PC-9 (cell line): ENCODE measurements at regions not wholly inside any gene's neighbourhood (a gene's known extent, or its start where the extent isn't known, plus 50 kb on each side); places are given as distances from the start of the nearest gene placed in this dataset.

Source experiments
- BruUV-seq: library from RNA; stranded (reverse); fragments of 400-500 nt; replicated peaks from 2 replicates; lab custom pipeline; 2021; lab: Mats Ljungman, UMichigan
- CTCF ChIA-PET: fragments of 300-600 bp; sonication (Branson Sonifier 250); formaldehyde crosslinking; loops from one replicate; lab custom pipeline; 2022; ENCODE audit warnings: antibody characterized with exemption; lab: Charles Lee
- POLR2A ChIA-PET: fragments of 300-600 bp; sonication (Branson Sonifier 250); formaldehyde crosslinking; loops from one replicate; lab custom pipeline; 2022; ENCODE audit warnings: antibody characterized with exemption; ENCODE audit not compliant: unreplicated experiment; lab: Charles Lee
- DNase-seq, 2 experiments: peaks; one replicate each; pipeline versions ENCODE4 v3.0.0 to v3.0.0-alpha.2; 2015 to 2022; ENCODE audit warnings: mixed read lengths in 1 of 2
- H2AFZ ChIP-seq: fragments of 200-600 bp; sonication (generic); 2 replicates; pipeline ENCODE4 v1.8.1; 2017; ENCODE audit warnings: antibody characterized with exemption
- H3F3A ChIP-seq: fragments of 200-600 bp; sonication (generic); 2 replicates; pipeline ENCODE4 v1.8.1; 2017; ENCODE audit warnings: antibody characterized with exemption, mild to moderate bottlenecking, low read depth; ENCODE audit not compliant: insufficient read depth
- H3K27ac ChIP-seq: fragments of 200-600 bp; sonication (generic); 2 replicates; pipeline ENCODE4 v1.6.1; 2016; ENCODE audit warnings: mixed run types
- H3K27me3 ChIP-seq: fragments of 200-600 bp; sonication (generic); 2 replicates; pipeline ENCODE4 v1.6.1; 2016; ENCODE audit warnings: low read depth, mixed run types; ENCODE audit not compliant: insufficient read depth
- H3K36me3 ChIP-seq: fragments of 200-600 bp; sonication (generic); 2 replicates; pipeline ENCODE4 v1.6.1; 2016; ENCODE audit warnings: low read depth, mixed run types
- H3K4me1 ChIP-seq: fragments of 200-600 bp; sonication (generic); replicated peaks from 2 replicates; pipeline ENCODE4 v1.6.1; 2016; ENCODE audit warnings: mixed run types; ENCODE audit not compliant: insufficient read depth
- H3K4me2 ChIP-seq: fragments of 200-600 bp; sonication (generic); 2 replicates; pipeline ENCODE4 v1.6.1; 2017; ENCODE audit warnings: mixed run types
- H3K4me3 ChIP-seq: fragments of 200-600 bp; sonication (generic); 2 replicates; pipeline ENCODE4 v1.6.1; 2016; ENCODE audit warnings: mixed run types
- H3K79me2 ChIP-seq: fragments of 200-600 bp; sonication (generic); 2 replicates; pipeline ENCODE4 v1.6.1; 2017; ENCODE audit warnings: low read depth, mixed run types
- H3K9me2 ChIP-seq: fragments of 200-600 bp; sonication (generic); 2 replicates; pipeline ENCODE4 v1.8.1; 2017; ENCODE audit warnings: mild to moderate bottlenecking; ENCODE audit not compliant: insufficient read depth
- H3K9me3 ChIP-seq: fragments of 200-600 bp; sonication (generic); 2 replicates; pipeline ENCODE4 v1.8.1; 2016; ENCODE audit warnings: low read depth; ENCODE audit not compliant: insufficient read depth
- H4K20me1 ChIP-seq: fragments of 200-600 bp; sonication (generic); 2 replicates; pipeline ENCODE4 v1.8.1; 2017; ENCODE audit not compliant: insufficient read depth
- CTCF ChIP-seq: fragments of 200-600 bp; sonication (generic); conservative IDR thresholded peaks from 2 replicates; pipeline ENCODE4 v1.6.1; 2017; ENCODE audit warnings: mixed run types, antibody characterized with exemption, mild to moderate bottlenecking, moderate library complexity
- EZH2 ChIP-seq: fragments of 200-600 bp; sonication (generic); IDR thresholded peaks from 2 replicates; pipeline ENCODE4 v1.8.0; 2017; ENCODE audit warnings: antibody characterized with exemption, low read depth
- intact Hi-C: fragments of 100-400 bp; cut with micrococcal nuclease; formaldehyde crosslinking; loops from one replicate; pipeline ENCODE4 v1.10.0; 2022; ENCODE audit not compliant: unreplicated experiment

GRCh38 chr1:87620807-87621206, 292.1 kb downstream of the LMO4 start:
- DNase-seq = no peak
- CTCF ChIA-PET = no interaction called here
- BruUV-seq = no TSS peak
- no peaks in the 10 kb centered on the region for H3K4me1 ChIP-seq
- no peaks in the 10 kb centered on the region for H3K9me2 ChIP-seq
- H3K36me3 ChIP-seq = no peaks in the 10 kb centered on the region
- H3K27me3 ChIP-seq = no peaks in the 10 kb centered on the region
- no peaks in the 10 kb centered on the region for H3K79me2 ChIP-seq
- H3K27ac ChIP-seq = no peak overlapping the region
- no peak overlapping the region for H3K4me3 ChIP-seq
- 0 out of 2 replicates have a peak, but pooled peaks cover 4% of the 10 kb centered on the region for H3K9me3 ChIP-seq
- intact Hi-C loops = no loop called here
- TF ChIP-seq CTCF (no peak), EZH2 (no peak)
- POLR2A ChIA-PET = no interaction called here
- no peaks in the 10 kb centered on the region for H4K20me1 ChIP-seq
- H3K4me2 ChIP-seq = no peak overlapping the region
- H2AFZ ChIP-seq = no peak overlapping the region
- no peaks in the 10 kb centered on the region for H3F3A ChIP-seq

- BruUV-seq = no TSS peak
Observed at GRCh38 chr1:87629673-87630072, 301.0 kb downstream of the LMO4 start.

GRCh38 chr1:87632232-87632631, 303.6 kb downstream of the LMO4 start:
- POLR2A ChIA-PET = no interaction called here
- no peak for DNase-seq
- Histone ChIP-seq H3K9me2 (no peaks in the 10 kb centered on the region), H3K9me3 (no peaks in the 10 kb centered on the region), H3K36me3 (no peaks in the 10 kb centered on the region), H2AFZ (no peak overlapping the region), H3F3A (0 out of 2 replicates have a peak, but pooled peaks cover 4% of the 10 kb centered on the region), H3K4me3 (no peak overlapping the region), H3K4me1 (no peaks in the 10 kb centered on the region), H3K4me2 (no peak overlapping the region), H3K79me2 (no peaks in the 10 kb centered on the region), H3K27me3 (no peaks in the 10 kb centered on the region), H4K20me1 (no peaks in the 10 kb centered on the region), H3K27ac (no peak overlapping the region)
- intact Hi-C loops = no loop called here
- BruUV-seq = no TSS peak
- TF ChIP-seq CTCF (no peak), EZH2 (no peak)
- CTCF ChIA-PET = no interaction called here

More at GRCh38 chr1:87629673-87630072, 301.0 kb downstream of the LMO4 start:
- H2AFZ ChIP-seq = no peak overlapping the region; the same call in 1 of the 2 replicates
- no peak for DNase-seq
- no peaks in the 10 kb centered on the region for H4K20me1 ChIP-seq
- no peaks in the 10 kb centered on the region for H3K36me3 ChIP-seq
- TF ChIP-seq CTCF (no peak), EZH2 (no peak)
- CTCF ChIA-PET = no interaction called here
- no peaks in the 10 kb centered on the region for H3K4me1 ChIP-seq
- 0 out of 2 replicates have a peak, but pooled peaks cover 4% of the 10 kb centered on the region for H3F3A ChIP-seq
- no peak overlapping the region for H3K4me2 ChIP-seq
- intact Hi-C loops = no loop called here
- POLR2A ChIA-PET = no interaction called here
- H3K9me3 ChIP-seq = no peaks in the 10 kb centered on the region
- no peak overlapping the region for H3K27ac ChIP-seq
- H3K9me2 ChIP-seq = no peaks in the 10 kb centered on the region
- H3K79me2 ChIP-seq = no peaks in the 10 kb centered on the region
- H3K4me3 ChIP-seq = no peak overlapping the region
- no peaks in the 10 kb centered on the region for H3K27me3 ChIP-seq
